Right lung (tissue), 2 donors: ENCODE measurements at regions not wholly inside any gene's neighbourhood (a gene's known extent, or its start where the extent isn't known, plus 50 kb on each side); places are given as distances from the start of the nearest gene placed in this dataset.
"Not testable (repeated sequence)": the region's sequence is repeated elsewhere in the genome, so short reads cannot be mapped to it uniquely, and the experiment has no call there.

Experiments
- DNase-seq, 2 donors: peaks; one replicate each; pipeline ENCODE4 v3.0.0-alpha.2; 2013

DNA sequence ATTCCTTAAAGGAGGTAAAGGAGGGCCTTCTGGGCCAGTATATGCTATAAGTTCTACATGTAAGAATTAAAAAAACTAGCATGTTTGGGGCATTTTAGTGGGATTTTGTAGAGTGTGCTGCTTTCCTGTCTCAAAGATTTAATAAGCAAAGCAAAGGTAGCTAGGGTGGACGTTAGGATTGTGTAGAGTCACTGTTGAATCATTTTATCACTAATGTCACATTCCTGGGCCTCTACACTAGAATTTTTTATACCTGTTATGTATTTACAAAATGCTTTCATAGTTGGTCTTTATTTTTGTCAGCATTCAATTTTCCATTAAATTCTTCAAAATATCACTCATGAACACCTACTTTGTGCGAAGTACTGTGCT, 139.4 kb upstream of the PHYHIPL start:
- DNase-seq: no peak

DNA sequence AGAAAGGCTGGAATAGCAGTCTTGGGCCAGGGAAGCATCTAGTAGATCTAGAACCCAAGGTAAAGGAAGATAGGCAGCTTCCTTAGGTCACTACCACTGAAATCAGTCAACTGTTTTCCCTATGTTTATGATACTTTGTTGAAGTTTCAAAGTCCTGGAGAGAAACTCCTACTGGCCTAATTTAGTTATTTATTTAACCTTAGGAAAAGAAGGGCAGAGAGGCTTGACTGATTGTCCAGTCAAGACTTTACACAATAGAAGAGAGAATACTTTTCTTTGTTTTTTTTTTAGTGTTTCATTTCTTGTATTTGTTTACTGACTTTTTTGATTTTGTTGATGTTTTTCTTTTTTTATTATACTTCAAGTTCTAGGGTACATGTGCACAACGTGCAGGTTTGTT, 138.9 kb upstream of the PHYHIPL start:
- DNase-seq: no peak

DNA sequence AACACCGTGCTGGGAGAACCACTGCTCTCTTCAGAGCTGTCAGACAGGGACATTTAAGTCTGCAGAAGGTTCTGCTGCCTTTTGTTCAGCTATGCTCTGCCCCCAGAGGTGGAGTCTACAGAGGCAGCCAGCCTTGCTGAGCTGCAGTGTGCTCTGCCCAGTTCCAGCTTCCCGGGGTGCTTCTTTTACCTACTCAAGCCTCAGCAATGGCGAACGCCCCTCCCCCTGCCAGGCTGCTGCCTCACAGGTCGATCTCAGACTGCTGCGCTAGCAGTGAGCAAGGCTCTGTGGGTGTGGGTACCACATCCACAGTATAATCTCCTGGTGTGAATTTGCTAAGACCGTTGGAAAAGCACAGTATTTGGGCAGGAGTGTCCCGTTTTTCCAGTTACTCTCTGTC, 133.1 kb upstream of the PHYHIPL start:
- DNase-seq: not testable (repeated sequence)

DNA sequence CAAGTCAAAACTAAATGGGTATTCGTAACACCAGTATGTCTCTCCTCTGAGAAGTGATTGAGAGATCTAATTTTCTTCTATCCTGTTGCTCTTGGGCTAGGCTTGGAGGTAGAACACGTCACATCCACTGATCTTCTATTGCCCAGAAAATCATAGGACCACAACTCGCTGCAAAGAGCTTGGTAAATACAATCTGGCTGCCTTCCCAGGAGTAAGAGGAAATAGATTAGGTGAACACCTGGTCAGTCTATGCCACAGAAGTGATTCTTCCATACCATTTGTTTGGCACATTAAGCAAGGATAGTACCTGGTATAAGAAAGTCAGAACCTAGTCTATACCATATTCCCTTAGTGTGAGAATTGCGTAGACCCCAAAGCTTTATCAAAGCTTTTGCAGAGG, 129.3 kb upstream of the PHYHIPL start:
- DNase-seq: peak; percentile 3 to 9

DNA sequence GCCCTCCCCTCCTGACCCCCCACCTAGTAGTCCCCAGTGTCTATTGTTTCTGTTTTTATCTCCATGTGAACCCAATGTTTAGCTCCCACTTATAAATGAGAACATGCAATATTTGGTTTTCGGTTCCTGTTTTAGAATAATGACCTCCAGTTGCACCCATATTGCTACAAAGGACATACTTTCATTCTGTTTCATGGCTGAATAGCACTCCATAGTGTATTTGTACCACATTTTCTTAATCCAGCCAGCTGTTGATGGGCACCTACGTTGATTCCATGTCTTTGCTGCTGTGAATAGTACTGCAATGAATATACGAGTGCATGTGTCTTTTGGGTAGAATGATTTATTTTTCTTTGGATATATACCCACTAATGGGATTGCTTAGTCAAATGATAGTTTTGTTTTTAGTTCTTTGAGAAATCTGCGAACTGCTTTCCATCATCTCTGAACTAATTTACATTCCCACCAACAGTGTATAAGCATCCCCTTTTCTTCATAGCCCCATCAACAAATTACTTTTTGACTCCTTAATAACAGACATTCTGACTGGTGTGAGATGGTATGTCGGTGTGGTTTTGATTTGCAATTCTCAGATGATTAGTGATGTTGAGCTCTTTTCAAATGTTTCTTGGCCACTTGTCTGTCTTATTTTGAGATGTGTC, 128.4 kb upstream of the PHYHIPL start:
- DNase-seq: no peak

DNA sequence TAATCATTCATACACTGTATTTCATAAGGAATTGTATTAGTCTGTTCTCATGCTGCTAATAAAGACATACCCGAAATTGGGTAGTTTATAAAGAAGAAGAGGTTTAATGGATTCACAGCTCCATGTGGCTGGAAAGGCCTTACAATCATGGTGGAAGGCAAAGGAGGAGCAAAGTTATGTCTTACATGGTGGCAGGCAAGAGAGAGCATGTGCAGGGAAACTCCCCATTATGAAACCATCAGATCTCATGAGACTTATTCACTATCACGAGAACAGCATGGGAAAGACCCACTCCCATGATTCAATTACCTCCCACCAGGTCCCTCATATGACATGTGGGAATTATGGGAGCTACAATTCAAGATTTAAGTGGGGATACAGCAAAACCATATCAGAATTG, 122.9 kb upstream of the PHYHIPL start:
- not testable (repeated sequence) for DNase-seq

DNA sequence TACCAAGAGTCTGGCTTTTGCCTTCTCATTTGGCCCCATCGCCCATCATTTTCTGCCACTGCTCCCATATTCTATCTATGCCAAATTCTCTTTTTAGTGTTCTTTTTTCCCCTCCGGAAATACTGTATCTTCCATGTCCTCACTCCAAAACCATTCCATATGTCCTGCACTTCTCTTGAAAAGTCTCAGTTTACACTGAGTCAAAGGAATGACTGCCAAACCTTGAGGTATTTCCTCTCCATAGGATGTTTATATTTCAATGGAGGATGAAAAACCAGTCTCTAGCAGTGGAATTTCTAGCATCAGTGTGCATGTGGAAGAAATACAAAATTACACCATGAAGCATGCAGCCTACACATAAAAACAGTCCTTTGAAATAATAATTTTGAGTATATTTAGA, 121.4 kb upstream of the PHYHIPL start:
- DNase-seq: no peak

DNA sequence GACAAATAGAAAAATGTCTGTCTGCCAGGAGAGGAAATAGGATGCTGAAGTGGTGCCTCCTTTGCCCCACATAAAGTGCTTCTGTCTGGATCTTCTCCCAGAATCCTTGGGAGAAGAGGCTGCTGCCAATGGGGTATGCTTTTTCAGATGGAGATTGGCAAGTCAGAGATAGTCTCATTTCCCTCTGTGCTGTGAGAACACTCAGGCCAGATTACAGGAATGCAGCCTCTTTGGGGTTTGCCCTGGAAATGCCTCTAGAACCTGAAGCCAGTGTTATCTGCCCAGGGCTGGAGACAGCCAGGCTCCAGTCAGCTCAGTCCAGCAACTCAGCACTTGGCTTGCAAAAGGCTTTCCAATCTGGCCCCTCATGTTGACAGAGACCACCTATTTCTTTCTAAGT, 119.1 kb upstream of the PHYHIPL start:
- no peak for DNase-seq

DNA sequence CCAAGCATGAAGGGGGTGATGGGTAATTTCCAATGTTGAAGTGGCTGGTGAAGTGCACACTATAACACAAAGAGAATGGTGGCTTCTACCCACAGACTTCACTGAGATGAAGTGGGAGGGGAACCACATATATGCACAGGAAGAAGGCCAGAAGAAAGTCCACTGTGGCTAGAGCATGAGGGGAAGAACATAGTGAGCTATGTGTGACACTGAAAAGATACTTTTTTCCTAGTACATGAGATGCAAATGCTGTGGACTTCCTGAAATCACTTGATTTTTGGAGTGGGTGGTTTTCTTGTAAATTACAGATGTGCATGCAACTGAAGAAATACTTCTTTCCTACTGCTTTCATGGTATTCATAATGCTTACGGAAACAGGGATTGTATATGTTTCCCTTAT, 115.6 kb upstream of the PHYHIPL start:
- DNase-seq: no peak

DNA sequence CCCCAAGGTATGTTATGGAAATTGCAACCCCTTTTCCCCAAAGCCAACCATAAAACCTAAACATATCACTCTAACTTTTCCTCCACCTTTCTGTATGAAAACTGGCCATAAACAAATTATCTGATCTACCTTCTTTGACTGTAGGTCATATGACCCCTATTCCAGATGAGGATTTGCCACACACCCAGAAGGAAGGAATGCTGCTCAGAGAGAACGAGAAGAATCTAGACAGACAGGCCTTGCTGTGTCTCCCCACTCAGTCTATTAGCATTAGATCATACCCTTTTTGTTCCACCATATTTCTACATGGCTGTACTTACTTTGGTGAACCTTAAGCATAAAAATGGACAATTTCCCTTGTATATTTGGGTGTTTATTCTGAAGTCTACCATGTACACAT, 113.0 kb upstream of the PHYHIPL start:
- DNase-seq: no peak

DNA sequence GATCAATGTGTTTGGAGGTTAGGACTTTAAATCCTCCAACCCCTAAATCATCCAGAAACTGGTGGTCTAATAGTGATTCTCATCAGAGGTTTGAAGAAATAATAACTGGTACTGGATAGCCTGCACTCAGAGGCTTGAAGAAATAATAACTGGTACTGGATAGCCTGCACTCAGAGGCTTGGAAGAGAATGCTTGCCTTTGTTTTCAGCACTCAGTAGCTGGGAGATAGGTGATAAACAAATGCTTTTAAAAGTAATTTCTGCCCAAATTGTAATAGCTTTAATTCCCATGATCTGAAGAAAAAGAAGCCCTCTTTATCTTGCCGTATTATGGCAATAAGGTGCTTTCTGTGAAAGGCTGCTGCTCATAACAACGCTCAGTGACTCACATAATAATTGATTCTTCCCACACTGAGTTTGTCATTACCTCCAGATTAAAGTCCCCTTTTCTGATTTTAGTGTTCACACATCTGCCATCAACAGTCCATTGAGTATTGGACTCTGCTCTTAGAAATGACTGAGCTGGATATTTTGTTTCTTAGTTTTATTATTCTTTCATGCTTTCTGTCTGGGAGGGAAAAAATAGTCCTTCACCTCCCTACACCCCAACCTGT, 112.3 kb upstream of the PHYHIPL start:
- no peak for DNase-seq

DNA sequence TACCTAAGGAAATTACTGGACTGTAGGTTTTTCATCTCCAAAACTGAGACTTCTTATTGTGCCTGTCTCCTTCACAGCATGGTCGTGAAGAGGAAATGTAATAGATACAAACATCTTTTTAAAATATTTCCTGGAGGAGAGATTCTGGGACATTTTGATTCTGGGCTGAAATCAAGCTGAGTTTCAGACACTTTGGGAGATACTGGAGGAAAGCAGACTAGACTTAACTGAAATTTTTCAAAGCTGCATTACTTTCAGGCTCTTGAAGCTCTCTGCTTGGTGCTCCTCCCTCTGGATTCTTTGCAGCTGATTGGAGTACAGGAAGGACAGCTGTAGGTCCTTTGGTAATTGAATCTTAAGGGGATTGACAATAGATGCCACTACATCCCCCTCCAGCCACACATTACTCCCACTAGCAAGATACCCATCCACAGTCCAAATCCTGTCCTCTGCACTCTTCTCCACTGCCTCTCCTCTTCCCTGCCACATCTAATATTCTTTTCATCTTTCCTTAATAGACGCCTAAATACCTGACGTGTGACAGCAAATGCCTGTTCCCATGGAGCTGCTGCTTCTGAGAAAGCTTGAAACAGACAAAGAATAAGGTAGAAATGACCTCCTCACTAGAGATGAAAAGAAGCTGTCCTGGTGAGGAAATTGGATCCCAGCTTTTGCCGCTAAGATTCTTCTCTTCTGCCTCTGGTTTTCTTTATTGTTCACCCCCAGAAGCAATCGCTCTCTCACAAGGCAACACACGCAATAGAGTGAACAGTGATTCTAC, 111.5 kb upstream of the PHYHIPL start:
- DNase-seq: no peak

DNA sequence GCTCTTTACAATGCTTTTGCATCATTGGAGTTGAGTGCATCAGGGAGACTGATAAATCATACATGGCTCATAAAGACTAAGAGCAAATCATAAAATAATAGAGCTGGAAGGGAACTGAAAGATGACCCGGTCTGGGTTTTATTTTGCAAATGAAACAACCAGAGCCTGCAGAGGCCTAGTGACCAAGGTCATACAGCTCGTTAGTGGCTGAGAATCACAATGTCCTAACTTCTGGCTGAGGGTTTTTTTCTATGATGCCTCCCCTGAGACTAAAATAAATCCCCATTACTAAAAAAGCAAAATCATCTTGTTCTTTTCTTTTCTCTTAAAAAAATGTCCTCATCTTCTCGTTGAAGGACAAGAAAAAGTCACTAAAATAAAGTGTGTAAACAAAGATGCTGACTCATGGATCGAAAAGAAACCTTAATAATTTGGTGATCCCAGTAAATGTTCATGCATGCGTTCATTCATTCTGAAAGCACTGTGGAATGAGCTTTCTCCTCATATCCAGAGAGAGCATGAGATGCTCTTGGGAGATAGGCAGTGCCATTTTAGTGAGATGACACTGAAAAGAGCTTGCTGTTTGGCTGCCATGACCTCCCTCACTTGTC, 107.8 kb upstream of the PHYHIPL start:
- DNase-seq: no peak

DNA sequence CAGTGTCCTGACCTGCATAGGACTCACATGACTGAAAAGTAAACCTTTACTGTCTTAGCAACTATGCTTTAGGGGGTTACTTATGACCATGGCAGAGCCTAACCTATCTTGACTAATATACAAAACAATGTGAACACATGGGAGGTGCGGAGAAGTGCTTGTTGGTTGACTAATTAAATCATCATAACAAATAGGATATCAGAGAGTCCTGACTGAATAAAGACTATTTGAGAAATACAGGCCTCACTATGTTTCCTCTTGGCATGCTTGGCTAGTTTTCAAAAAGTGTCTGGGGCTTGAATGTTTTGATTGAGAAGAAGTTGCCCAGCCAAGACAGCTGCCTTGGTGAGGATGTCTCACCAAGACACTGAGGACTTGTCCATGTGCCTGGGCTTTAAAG, 104.4 kb upstream of the PHYHIPL start:
- no peak for DNase-seq

DNA sequence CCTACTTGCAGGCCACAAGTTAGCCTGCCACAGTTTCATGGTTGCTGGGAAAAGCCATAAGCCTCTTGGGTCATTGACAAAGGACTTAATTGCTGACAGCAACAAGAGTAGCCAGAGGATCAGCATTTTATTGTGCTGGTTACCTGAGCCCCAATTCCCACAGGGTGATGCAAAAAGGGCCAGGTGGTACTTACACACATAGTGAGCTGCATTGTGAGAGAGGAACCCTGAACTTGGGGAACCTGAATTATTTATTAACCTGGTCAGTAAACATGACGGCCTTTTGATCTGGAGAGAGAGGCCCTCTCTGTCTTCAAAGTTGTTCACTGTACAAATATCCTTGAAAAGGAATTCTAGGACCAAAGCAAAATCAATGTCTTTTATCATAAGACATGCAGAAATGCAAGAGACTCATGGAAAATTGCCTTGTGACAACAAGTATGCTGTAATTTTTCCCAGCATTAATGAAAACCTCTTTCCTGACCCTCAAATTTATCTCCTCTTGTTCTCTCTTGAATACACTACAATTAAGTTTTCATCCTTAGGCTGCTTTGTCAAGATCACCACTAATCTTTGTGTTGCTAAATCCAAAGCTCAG, 102.9 kb upstream of the PHYHIPL start:
- peak; percentile 15 to 31 for DNase-seq

DNA sequence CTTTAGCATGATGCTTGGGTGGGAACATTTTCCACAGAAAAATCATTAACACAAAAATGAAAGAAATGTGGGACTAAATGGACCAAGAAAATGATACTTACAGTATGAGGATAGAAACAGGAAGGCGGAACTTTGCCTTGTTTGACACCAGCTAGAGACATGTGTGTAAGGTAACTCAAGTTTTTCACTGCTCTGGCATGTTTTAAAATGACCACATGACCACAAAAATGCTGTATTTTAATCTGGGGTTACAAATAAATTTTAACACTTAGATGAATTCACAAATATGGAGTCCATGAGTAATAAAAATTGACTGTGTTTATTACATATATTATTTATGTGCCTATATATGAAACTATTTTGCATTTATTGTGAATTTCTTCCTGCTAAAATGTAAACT, 100.9 kb upstream of the PHYHIPL start:
- DNase-seq: no peak

DNA sequence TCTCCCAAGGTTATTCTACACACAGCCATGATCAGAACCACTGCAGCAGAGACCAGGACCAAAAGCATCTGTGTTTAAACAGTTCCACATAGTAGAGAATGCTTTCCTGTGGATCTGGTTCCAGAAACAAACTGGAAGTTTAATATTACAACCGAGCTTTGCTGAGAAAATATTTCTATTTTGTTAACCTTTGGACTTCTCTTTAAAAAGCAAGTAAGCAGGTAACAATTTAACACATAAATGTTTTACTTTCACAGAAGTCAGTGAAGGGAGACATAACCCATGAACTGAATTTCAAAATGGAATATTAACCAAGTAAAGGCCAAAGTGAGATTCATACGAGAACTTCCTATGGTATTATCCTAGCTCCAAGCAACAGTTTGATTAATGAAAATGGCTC, 98.6 kb upstream of the PHYHIPL start:
- no peak for DNase-seq

DNA sequence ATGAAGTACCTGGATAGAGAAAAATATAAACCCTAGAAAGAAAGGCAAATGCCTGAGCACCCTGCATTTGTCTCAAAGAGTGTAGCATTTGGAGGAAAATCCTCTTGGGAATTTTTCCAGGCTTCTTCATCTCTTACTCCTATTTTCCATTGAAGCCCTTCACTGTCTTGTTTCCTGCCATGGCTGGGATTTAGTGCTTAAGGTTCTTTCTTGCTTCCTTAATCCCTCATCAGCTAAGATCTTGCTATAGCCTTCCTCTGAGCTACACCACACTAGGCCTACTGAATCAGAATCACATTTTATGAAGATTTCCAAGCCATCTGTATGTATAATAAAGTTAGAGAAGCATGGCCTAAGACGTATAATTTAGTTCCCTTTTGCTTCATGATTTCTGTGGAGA, 97.5 kb upstream of the PHYHIPL start:
- DNase-seq: no peak

DNA sequence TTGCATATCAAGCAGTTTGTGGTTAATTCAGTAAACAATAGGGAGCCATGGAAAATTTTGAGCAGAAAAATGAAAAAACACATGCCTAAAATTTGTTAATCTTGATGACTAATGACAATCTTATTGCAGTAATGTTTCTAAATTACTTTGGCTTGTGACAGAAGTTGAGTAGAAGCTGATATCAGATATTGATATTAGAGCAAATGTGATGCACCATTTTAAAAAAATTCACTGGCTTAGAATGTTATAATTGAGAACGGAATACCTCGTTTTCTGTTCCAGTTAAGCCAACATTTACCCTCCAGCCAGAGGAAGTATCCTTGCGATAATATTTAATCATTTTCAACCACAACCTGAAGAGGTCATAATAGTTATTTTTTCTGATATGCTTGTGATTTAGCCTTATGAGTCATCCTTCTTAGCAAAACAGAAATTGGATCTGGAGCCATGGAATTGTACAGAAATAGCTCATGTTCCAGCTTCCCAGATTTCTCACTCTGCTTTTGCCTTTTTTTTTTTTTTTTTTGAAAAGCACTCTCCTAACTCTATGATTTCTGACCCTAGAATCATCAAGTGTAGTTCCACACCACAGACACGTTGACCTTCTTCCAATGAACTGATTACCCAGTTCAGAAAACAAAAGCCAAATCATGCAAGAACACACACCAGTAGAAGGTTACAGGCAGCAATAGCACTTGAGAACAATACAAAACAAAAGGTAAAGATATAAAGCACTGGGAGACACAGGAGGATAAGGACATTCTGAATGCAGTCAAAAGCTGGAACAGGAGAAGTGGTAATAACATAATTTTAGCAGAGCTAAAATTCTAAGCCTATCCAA, 96.8 kb upstream of the PHYHIPL start:
- DNase-seq: no peak

DNA sequence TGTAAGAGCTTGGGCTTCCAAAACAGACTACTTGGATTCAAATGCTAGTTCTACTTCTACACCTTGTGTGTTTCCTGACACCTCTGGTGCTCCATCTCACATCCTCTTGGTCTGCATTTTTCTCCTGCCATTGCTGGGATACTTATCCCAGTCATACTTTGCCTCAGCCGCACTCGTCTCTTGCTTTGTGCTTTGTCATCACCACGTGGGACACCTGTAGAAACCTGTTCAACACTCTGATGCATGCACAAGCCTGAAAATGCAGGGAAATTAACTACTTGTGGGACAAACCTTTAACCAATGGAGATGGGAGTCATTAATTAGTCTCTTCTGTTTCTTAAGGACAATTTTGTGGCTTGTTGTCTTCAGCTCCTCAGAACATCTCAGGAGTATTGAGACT, 94.2 kb upstream of the PHYHIPL start:
- DNase-seq: no peak

DNA sequence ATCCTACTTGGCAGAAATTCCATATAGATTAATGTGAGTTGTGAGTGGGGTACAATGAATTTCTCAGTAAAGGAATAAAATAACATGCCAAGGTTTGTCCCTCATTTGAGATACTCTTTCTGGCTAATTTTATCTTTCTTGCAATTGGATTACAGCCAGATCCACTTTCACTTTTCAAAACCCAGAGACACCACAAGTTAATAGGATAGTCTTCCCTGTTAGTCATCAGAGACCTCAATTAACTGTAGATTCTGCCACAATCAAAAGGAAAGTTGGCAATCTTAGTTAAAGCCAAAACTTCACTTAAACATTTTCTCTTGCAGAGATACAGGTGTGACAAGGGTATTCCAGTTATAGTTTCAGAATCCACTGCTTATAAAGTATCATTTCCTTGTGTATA, 91.4 kb upstream of the PHYHIPL start:
- no peak for DNase-seq
